ENCODE measurements at regions not wholly inside any gene's neighbourhood (a gene's known extent, or its start where the extent isn't known, plus 50 kb on each side); places are given as distances from the start of the nearest gene placed in this dataset.

GRCh38 chr22:11253000-11253511 is 4274.9 kb upstream of the OR11H1 start:
- H3K79me2 ChIP-seq (ENCODE audit: control insufficient read depth in 1 of 2, insufficient read depth in 2 of 2, low read length in 2 of 2), result no peaks in the 10 kb centered on the region
- no peak overlapping the region for H3K27ac ChIP-seq (ENCODE audit: low read depth, low read length)
- no peaks in the 10 kb centered on the region for H3K23me2 ChIP-seq (ENCODE audit: low read depth, low read length)
- no peak overlapping the region for H2AFZ ChIP-seq (ENCODE audit: low read length)
- peaks cover 0 to 3% (median 0%) of the 10 kb centered on the region in 4 experiments; a peak in 1 of 8 replicates for H3K36me3 ChIP-seq (ENCODE audit: control insufficient read depth in 2 of 4, insufficient read depth in 4 of 4, low read length in 3 of 4)
- TF ChIP-seq CTBP2 (IDR thresholded peaks at IDR 0.05; ENCODE audit: borderline replicate concordance, insufficient read depth, insufficient read length, low read length), result no peak
- TF ChIP-seq RBBP5 (IDR thresholded peaks at IDR 0.05; ENCODE audit: borderline replicate concordance, low read depth, low read length), result no peak
- no peak for TF ChIP-seq KDM5A (IDR thresholded peaks at IDR 0.05; ENCODE audit: low read length)
- no peak overlapping the region for H4K8ac ChIP-seq (ENCODE audit: extremely low read depth, insufficient read depth, low read length)
- no peak overlapping the region for H2BK15ac ChIP-seq (ENCODE audit: low read length)
- DNase-seq (ENCODE audit: low read depth in 1 of 2, low spot score in 2 of 2) (no peak), FAIRE-seq (no peak)
- H2AK5ac ChIP-seq (ENCODE audit: low read depth, low read length), result no peak overlapping the region
- H3K14ac ChIP-seq (ENCODE audit: insufficient read length), result no peak overlapping the region
- H3K4me3 ChIP-seq (ENCODE audit: extremely low read depth in 1 of 4, insufficient read depth in 2 of 4, low read depth in 3 of 4, low read length in 4 of 4), result no peak overlapping the region
- no peak overlapping the region for H3K9ac ChIP-seq (replicated peaks in 1 of 4; ENCODE audit: extremely low read depth in 1 of 4, low read depth in 3 of 4, low read length in 3 of 4)
- WGBS, 2 experiments (ENCODE audit: extremely low coverage in 1 of 2, insufficient coverage in 1 of 2, insufficient read length in 1 of 2, insufficient replicate concordance in 2 of 2, low coverage in 1 of 2, low lambda C conversion rate in 2 of 2, missing lambda C conversion rate in 1 of 2), result 97% methylated on average over 27 of the region's 48 CpGs; no CpG with 5 or more reads in 1 of the 2 experiments
- no peak overlapping the region for H3K18ac ChIP-seq (ENCODE audit: extremely low read depth, low read length)
- peaks cover 0 to 8% of the 10 kb centered on the region in 2 experiments; a peak in 2 of 4 replicates for H3K9me3 ChIP-seq (ENCODE audit: insufficient read depth in 2 of 2, low read depth in 1 of 2, low read length in 1 of 2)
- H3K56ac ChIP-seq (replicated peaks; ENCODE audit: insufficient read length, low read depth, low read length), result no peak overlapping the region
- H3K4ac ChIP-seq (replicated peaks; ENCODE audit: insufficient read length, low read depth, low read length), result no peak overlapping the region
- no peak overlapping the region for H4K5ac ChIP-seq (ENCODE audit: insufficient read length, low read depth, low read length)
- H3K23ac ChIP-seq (ENCODE audit: insufficient read length), result no peak overlapping the region
- no peaks in the 10 kb centered on the region for H3K79me1 ChIP-seq (ENCODE audit: low read depth, low read length)
- H4K91ac ChIP-seq (replicated peaks; ENCODE audit: insufficient read length, low read length), result no peak overlapping the region
- H3K27me3 ChIP-seq (replicated peaks in 1 of 4; ENCODE audit: control insufficient read depth in 3 of 4, extremely low read depth in 1 of 4, insufficient read depth in 3 of 4, low read length in 3 of 4), result no peaks in the 10 kb centered on the region
- ChIA-PET CTCF (ENCODE audit: partially characterized antibody) (no interaction called here), POLR2A (ENCODE audit: partially characterized antibody) (no interaction called here)
- H4K20me1 ChIP-seq (replicated peaks in 1 of 2; ENCODE audit: control insufficient read depth in 1 of 2, insufficient read depth in 2 of 2, low read length in 2 of 2), result no peaks in the 10 kb centered on the region
- no peak overlapping the region for H2BK120ac ChIP-seq (replicated peaks; ENCODE audit: low read depth, low read length)
- no peaks in the 10 kb centered on the region for H3K4me1 ChIP-seq (replicated peaks in 1 of 4; ENCODE audit: control insufficient read depth in 3 of 4, insufficient read depth in 4 of 4, low read length in 3 of 4)
- no peak overlapping the region for H3K4me2 ChIP-seq (ENCODE audit: insufficient read depth in 1 of 2, low read depth in 2 of 2, low read length in 2 of 2)
- no peak overlapping the region for H2BK20ac ChIP-seq (ENCODE audit: low read length)
- no peak overlapping the region for H2BK5ac ChIP-seq (ENCODE audit: low read depth, low read length)
- no peak overlapping the region for H2BK12ac ChIP-seq (ENCODE audit: low read depth, low read length)
